Right cardiac atrium (tissue), 5 donors: ENCODE measurements at regions not wholly inside any gene's neighbourhood (a gene's known extent, or its start where the extent isn't known, plus 50 kb on each side); places are given as distances from the start of the nearest gene placed in this dataset.
"Not testable (repeated sequence)": the region's sequence is repeated elsewhere in the genome, so short reads cannot be mapped to it uniquely, and the experiment has no call there.

Experiments
- ATAC-seq, 2 donors: fragments of 200-7000 bp; cut with Tn5 transposase; one replicate each; pipeline versions ENCODE4 v1.8.0 to v1.9.1; 2020; ENCODE audit warnings: moderate library complexity in 2 of 2, mild to moderate bottlenecking in 1 of 2
- DNase-seq, 3 donors: peaks; one replicate each; pipeline ENCODE4 v3.0.0-alpha.2; 2020
- H3K27ac ChIP-seq: one replicate; pipeline ENCODE4 v1.5.1; 2013; ENCODE audit warnings: mild to moderate bottlenecking, low read length, control low read depth, moderate library complexity
- H3K27me3 ChIP-seq: one replicate; pipeline ENCODE4 v1.6.1; 2013; ENCODE audit not compliant: control insufficient read depth, insufficient read depth
- H3K4me1 ChIP-seq: one replicate; pipeline ENCODE4 v1.6.1; 2013; ENCODE audit warnings: low read length; ENCODE audit not compliant: control insufficient read depth, insufficient read depth
- H3K4me3 ChIP-seq: one replicate; pipeline ENCODE4 v1.5.1; 2013; ENCODE audit warnings: low read length, control low read depth
- H3K9me3 ChIP-seq: one replicate; pipeline ENCODE4 v1.6.1; 2013; ENCODE audit warnings: low read length; ENCODE audit not compliant: control insufficient read depth
- WGBS: extraction: QIAGEN DNeasy Blood & Tissue Kit; methylation state at CpG from one replicate; pipeline ENCODE4 v1.1.7; 2013; 5-methylcytosine and 5-hydroxymethylcytosine counted together
- intact Hi-C, 4 donors: fragments of 100-400 bp; cut with DNase I; formaldehyde crosslinking; loops; one replicate each; pipeline versions ENCODE4 v1.11.0 to v1.14.0; 2022 to 2023
- donor health status: healthy with polysubstance abuse.
- donor health status: DM: no; HTN: yes; CAD: no.
- donor health status: DM: no; HTN: no; CAD: no.
- donor health status: DM: no; HTN: yes; CAD: no; lungs with severe emphysema.
- donor health status: DM: yes; HTN: yes; CAD: no.

DNA sequence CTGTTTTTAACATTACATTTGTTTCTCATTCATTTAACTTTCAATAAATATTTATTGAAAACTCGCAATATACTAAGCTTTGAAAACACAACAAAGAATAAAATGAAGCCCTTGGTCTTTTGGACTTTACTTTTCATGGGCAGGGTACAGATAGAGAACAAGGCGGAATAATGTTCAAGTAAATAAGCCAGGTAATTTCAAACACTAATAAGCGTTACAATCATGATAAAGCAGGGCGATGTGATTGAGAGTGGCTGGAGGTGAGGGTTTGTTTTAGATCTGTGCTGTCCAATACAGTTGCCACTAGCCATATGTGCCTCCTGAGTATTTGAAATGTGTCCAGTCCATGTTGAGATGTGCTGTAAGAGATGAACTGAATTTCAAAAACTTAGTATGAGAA, 307.1 kb downstream of the ALDH8A1 start:
- DNase-seq = no peak
- 91% methylated on average over 4 of the region's 4 CpGs for WGBS
- no peak overlapping the region for H3K27ac ChIP-seq
- ATAC-seq = no peak
- H3K4me3 ChIP-seq = no peak overlapping the region
- H3K4me1 ChIP-seq = no peaks in the 10 kb centered on the region
- H3K27me3 ChIP-seq = no peaks in the 10 kb centered on the region
- intact Hi-C loops = loop anchor here in 3 of 4 donors (5.0 to 10.0 kb wide), 4 partner anchors 179 to 471 kb away; no protein-coding TSS in a partner anchor
- no peaks in the 10 kb centered on the region for H3K9me3 ChIP-seq

GRCh38 chr6:134642279-134642678, 307.6 kb downstream of the ALDH8A1 start:
- Histone ChIP-seq H3K9me3 (no peaks in the 10 kb centered on the region), H3K4me1 (no peaks in the 10 kb centered on the region), H3K27ac (no peak overlapping the region), H3K4me3 (no peak overlapping the region), H3K27me3 (no peaks in the 10 kb centered on the region)
- 53% methylated on average over 2 of the region's 2 CpGs for WGBS
- DNase-seq (no peak), ATAC-seq (no peak)
- intact Hi-C loops = loop anchor here in 3 of 4 donors (5.0 to 10.0 kb wide), 4 partner anchors 180 to 470 kb away; no protein-coding TSS in a partner anchor

DNA sequence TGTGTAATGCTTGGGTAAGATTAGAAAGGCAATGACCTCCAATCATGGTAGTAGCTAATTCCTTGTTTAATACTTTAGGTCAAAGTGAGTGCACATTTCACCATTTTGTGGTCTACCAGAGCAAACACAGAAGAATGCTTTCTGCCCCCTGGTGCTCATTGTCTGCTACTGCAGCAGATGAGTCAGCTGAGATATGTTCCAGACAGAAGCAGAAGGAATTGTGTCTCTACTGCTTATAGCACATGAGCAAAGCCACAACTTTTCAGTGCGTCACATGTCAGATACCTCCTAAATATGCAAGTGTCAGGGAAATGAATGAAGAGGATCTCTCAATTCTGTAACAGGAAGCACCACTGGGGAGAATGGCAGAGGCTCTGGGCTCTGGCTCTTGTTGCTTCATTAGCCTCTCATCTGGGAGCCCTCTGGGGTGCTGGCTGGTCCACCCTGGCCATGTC, 308.9 kb downstream of the ALDH8A1 start:
- no peak overlapping the region for H3K4me3 ChIP-seq
- no peaks in the 10 kb centered on the region for H3K4me1 ChIP-seq
- ATAC-seq (peak; percentile 89 to 93), DNase-seq (peak; percentile 77 to 90 (median 83))
- intact Hi-C loops = loop anchor here (2.0 to 10.0 kb wide), 5 partner anchors 181 to 469 kb away; no protein-coding TSS in a partner anchor
- 38% methylated on average over 1 of the region's 1 CpG for WGBS
- no peaks in the 10 kb centered on the region for H3K27me3 ChIP-seq
- H3K27ac ChIP-seq = no peak overlapping the region
- H3K9me3 ChIP-seq = no peaks in the 10 kb centered on the region

- no peaks in the 10 kb centered on the region for H3K4me1 ChIP-seq
- DNase-seq (no peak), ATAC-seq (no peak)
- no peaks in the 10 kb centered on the region for H3K27me3 ChIP-seq
- WGBS = 83% methylated on average over 4 of the region's 4 CpGs
- no peak overlapping the region for H3K4me3 ChIP-seq
- no peak overlapping the region for H3K27ac ChIP-seq
- intact Hi-C loops = loop anchor here (2.0 to 10.0 kb wide), 5 partner anchors 182 to 468 kb away; no protein-coding TSS in a partner anchor
- no peaks in the 10 kb centered on the region for H3K9me3 ChIP-seq
Measured at GRCh38 chr6:134640229-134640628, 309.7 kb downstream of the ALDH8A1 start.

DNA sequence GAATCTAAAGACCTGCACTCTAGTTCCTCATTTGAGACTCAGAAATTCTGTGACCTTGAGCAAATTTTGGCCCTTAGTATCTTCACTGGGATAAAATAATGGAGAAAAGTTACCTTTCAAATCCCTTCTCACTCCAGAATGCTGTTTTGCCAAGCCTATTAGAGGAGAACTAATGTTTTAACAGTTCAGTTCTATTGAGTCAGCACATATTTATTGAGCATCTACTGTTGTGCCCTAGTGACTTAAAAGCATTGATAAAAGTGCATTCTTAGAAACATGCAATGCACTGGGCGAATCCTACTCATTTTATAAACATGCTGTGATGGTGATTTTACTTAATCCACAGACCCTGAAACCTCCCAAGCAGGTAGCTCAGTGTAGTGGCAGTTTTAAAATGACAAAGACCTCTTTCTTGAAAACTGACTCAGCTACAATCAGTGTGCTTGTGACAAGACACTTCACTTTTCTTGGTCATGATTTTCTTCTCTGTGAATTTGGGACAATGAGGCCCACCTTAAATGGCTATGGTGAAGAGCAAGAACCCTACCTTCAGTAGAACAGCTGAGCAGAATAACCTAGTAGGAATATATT, 312.0 kb downstream of the ALDH8A1 start:
- WGBS = 85% methylated on average over 1 of the region's 1 CpG
- DNase-seq (no peak), ATAC-seq (no peak)
- no peaks in the 10 kb centered on the region for H3K9me3 ChIP-seq
- intact Hi-C loops = loop anchor here in 1 of 4 donors (10.0 kb wide), 1 partner anchor 103 kb away; no protein-coding TSS in a partner anchor
- no peak overlapping the region for H3K27ac ChIP-seq
- H3K27me3 ChIP-seq = no peaks in the 10 kb centered on the region
- H3K4me3 ChIP-seq = no peak overlapping the region
- H3K4me1 ChIP-seq = no peaks in the 10 kb centered on the region

GRCh38 chr6:134637282-134637681, 312.6 kb downstream of the ALDH8A1 start:
- no peak overlapping the region for H3K4me3 ChIP-seq
- ATAC-seq = no peak
- no peak overlapping the region for H3K27ac ChIP-seq
- intact Hi-C loops = loop anchor here in 1 of 4 donors (10.0 kb wide), 1 partner anchor 102 kb away; no protein-coding TSS in a partner anchor
- H3K9me3 ChIP-seq = no peaks in the 10 kb centered on the region
- no peaks in the 10 kb centered on the region for H3K27me3 ChIP-seq
- no peaks in the 10 kb centered on the region for H3K4me1 ChIP-seq
- no peak for DNase-seq
- 93% methylated on average over 5 of the region's 5 CpGs for WGBS

GRCh38 chr6:134636186-134636799, 313.6 kb downstream of the ALDH8A1 start:
- DNase-seq (no peak), ATAC-seq (no peak)
- Histone ChIP-seq H3K27me3 (no peaks in the 10 kb centered on the region), H3K4me1 (no peaks in the 10 kb centered on the region), H3K4me3 (no peak overlapping the region), H3K9me3 (no peaks in the 10 kb centered on the region), H3K27ac (no peak overlapping the region)
- 74% methylated on average over 7 of the region's 7 CpGs for WGBS
- intact Hi-C loops = loop anchor here in 1 of 4 donors (10.0 kb wide), 1 partner anchor 101 kb away; no protein-coding TSS in a partner anchor

- ATAC-seq (no peak), DNase-seq (no peak)
- Histone ChIP-seq H3K27ac (no peak overlapping the region), H3K4me3 (no peak overlapping the region), H3K27me3 (no peaks in the 10 kb centered on the region), H3K4me1 (no peaks in the 10 kb centered on the region), H3K9me3 (no peaks in the 10 kb centered on the region)
- intact Hi-C loops = loop anchor here in 1 of 4 donors (10.0 kb wide), 1 partner anchor 100 kb away; no protein-coding TSS in a partner anchor
- WGBS = 89% methylated on average over 3 of the region's 3 CpGs
Measured at GRCh38 chr6:134634966-134635365, 314.9 kb downstream of the ALDH8A1 start.

GRCh38 chr6:134634466-134634865, 315.4 kb downstream of the ALDH8A1 start:
- whole genome bisulfite sequencing = 90% methylated on average over 3 of the region's 3 CpGs
- no peaks in the 10 kb centered on the region for H3K27me3 ChIP-seq
- no peak for DNase-seq
- H3K4me3 ChIP-seq = no peak overlapping the region
- intact Hi-C loops = loop anchor here in 1 of 4 donors (10.0 kb wide), 1 partner anchor 100 kb away; no protein-coding TSS in a partner anchor
- no peak for ATAC-seq
- H3K9me3 ChIP-seq = no peaks in the 10 kb centered on the region
- H3K27ac ChIP-seq = no peak overlapping the region
- H3K4me1 ChIP-seq = no peaks in the 10 kb centered on the region

- not testable (repeated sequence) for ATAC-seq, H3K4me3 ChIP-seq, H3K27me3 ChIP-seq, H3K9me3 ChIP-seq, H3K4me1 ChIP-seq, H3K27ac ChIP-seq
- DNase-seq = peak in 1 of 3 donors; percentile 49
- 93% methylated on average over 48 of the region's 48 CpGs for WGBS
- intact Hi-C loops = loop anchor here in 1 of 4 donors (10.0 kb wide), 1 partner anchor 98 kb away; no protein-coding TSS in a partner anchor
Measured at GRCh38 chr6:134632982-134633940, 315.3 kb upstream of the SGK1 start.
